CD8-positive, alpha-beta memory T cell (primary cell): ENCODE measurements at regions not wholly inside any gene's neighbourhood (a gene's known extent, or its start where the extent isn't known, plus 50 kb on each side); places are given as distances from the start of the nearest gene placed in this dataset.
A peak's percentile ranks its signal among the peaks of the same experiment; 100 is the strongest.

ENCODE experiments used
- CTCF ChIA-PET: fragments of 350-600 bp; sonication (Branson Sonifier 250); formaldehyde crosslinking; loops from one replicate; lab custom pipeline; 2021; ENCODE audit warnings: antibody characterized with exemption; lab: Charles Lee
- POLR2A ChIA-PET: fragments of 350-600 bp; sonication (Branson Sonifier 250); formaldehyde crosslinking; loops from one replicate; lab custom pipeline; 2021; ENCODE audit warnings: antibody characterized with exemption; lab: Charles Lee
- DNase-seq, 5 donors: peaks; one replicate each; pipeline versions ENCODE4 v3.0.0 to v3.0.0-alpha.2; 2020 to 2022; ENCODE audit warnings: mixed read lengths in 1 of 5
- H3K27ac ChIP-seq: one replicate; pipeline ENCODE4 v1.7.0; 2013; ENCODE audit warnings: low read depth, mild to moderate bottlenecking, low read length, moderate library complexity
- H3K27me3 ChIP-seq: 2 replicates; pipeline ENCODE4 v1.7.0; 2013; ENCODE audit warnings: low read length, mild to moderate bottlenecking; ENCODE audit not compliant: insufficient read depth, poor library complexity, severe bottlenecking
- H3K36me3 ChIP-seq: 2 replicates; pipeline ENCODE4 v1.7.0; 2013; ENCODE audit warnings: mild to moderate bottlenecking, low read length, moderate library complexity; ENCODE audit not compliant: insufficient read depth
- H3K4me1 ChIP-seq: 2 replicates; pipeline ENCODE4 v1.7.0; 2013; ENCODE audit warnings: mild to moderate bottlenecking, low read length, moderate library complexity; ENCODE audit not compliant: insufficient read depth
- H3K4me3 ChIP-seq: 2 replicates; pipeline ENCODE4 v1.7.0; 2013; ENCODE audit warnings: mild to moderate bottlenecking, low read length
- H3K9me3 ChIP-seq: 2 replicates; pipeline ENCODE4 v1.7.0; 2013; ENCODE audit warnings: mild to moderate bottlenecking, low read length
- H3K27ac Mint-ChIP-seq, 8 donors: one replicate each; pipeline ENCODE4 v1.8.0; 2020 to 2021; ENCODE audit warnings: mixed read lengths in 8 of 8, mild to moderate bottlenecking in 6 of 8, inconsistent platforms in 3 of 8, moderate library complexity in 3 of 8
- H3K27me3 Mint-ChIP-seq, 2 donors: one replicate each; pipeline ENCODE4 v1.8.0; 2020 to 2021; ENCODE audit warnings: mixed read lengths in 2 of 2, mild to moderate bottlenecking in 1 of 2, moderate library complexity in 1 of 2
- H3K36me3 Mint-ChIP-seq, 3 donors: one replicate each; pipeline ENCODE4 v1.8.0; 2020 to 2021; ENCODE audit warnings: mixed read lengths in 3 of 3, inconsistent platforms in 1 of 3, mild to moderate bottlenecking in 1 of 3
- H3K4me1 Mint-ChIP-seq, 3 donors: one replicate each; pipeline ENCODE4 v1.8.0; 2020 to 2021; ENCODE audit warnings: mixed read lengths in 3 of 3, inconsistent platforms in 1 of 3, mild to moderate bottlenecking in 1 of 3
- H3K4me3 Mint-ChIP-seq, 7 donors: one replicate each; pipeline ENCODE4 v1.8.0; 2020 to 2021; ENCODE audit warnings: mixed read lengths in 7 of 7, mild to moderate bottlenecking in 6 of 7, moderate library complexity in 4 of 7, inconsistent platforms in 2 of 7
- H3K9me3 Mint-ChIP-seq, 5 donors: one replicate each; pipeline ENCODE4 v1.8.0; 2020 to 2022; ENCODE audit warnings: mixed read lengths in 5 of 5, mild to moderate bottlenecking in 3 of 5, moderate library complexity in 2 of 5, inconsistent platforms in 1 of 5

DNA sequence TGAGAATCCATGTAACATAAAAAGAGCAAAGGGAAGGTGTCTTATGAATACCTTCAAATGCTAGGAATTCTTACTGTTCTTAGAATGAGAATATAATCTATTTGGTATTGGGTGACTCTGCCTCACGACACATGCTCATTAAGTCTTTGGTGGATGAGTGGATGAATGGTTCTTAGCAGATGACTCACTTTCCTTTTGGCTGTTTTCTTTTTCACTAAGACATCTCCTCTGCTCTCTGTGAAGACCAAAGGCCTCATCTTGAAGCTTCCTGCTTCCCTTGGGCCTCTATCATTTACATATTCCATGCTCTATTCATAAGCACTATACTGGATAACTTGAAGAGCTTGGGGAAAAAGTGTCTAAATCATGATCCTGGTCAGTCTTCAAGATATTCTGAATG is 468.1 kb downstream of the SPATA31D1 start:
- H3K4me1 ChIP-seq = no peaks in the 10 kb centered on the region
- POLR2A ChIA-PET = no interaction called here
- H3K4me1 Mint-ChIP-seq = no peaks in the 10 kb centered on the region
- no peak overlapping the region for H3K27ac Mint-ChIP-seq
- no peaks in the 10 kb centered on the region for H3K27me3 Mint-ChIP-seq
- peaks cover 0 to 37% (median 5%) of the 10 kb centered on the region in 5 donors for H3K9me3 Mint-ChIP-seq
- H3K27ac ChIP-seq = no peak overlapping the region
- H3K36me3 Mint-ChIP-seq = peaks cover 0 to 3% (median 0%) of the 10 kb centered on the region in 3 donors
- CTCF ChIA-PET = interaction anchor here (0.6 kb wide), 1 partner anchor 150 kb away, joined by 3 read pairs; no protein-coding TSS in a partner anchor
- H3K36me3 ChIP-seq = no peaks in the 10 kb centered on the region
- no peak for DNase-seq
- no peak overlapping the region for H3K4me3 ChIP-seq
- no peak overlapping the region for H3K4me3 Mint-ChIP-seq
- H3K9me3 ChIP-seq = no peaks in the 10 kb centered on the region
- no peaks in the 10 kb centered on the region for H3K27me3 ChIP-seq

DNA sequence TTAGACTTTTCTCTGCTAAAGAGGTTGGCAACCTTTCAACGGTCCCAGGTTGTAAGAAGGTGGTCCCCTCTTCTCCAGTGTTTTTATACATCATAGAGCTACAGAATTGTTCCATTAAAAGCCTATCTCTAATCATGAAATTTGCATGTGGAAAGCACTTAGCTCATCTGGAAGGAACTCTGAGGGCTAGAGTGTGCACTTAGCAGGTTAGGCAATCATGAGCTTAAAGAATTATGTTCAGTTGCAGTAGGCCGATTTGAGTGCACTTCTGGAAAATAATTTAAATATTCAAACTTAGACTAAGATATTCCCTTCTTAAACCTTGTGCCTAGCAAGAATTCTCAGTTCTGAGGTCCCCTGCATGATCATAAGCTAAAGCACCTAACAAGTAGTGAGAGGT is 468.7 kb downstream of the SPATA31D1 start:
- no peaks in the 10 kb centered on the region for H3K4me1 ChIP-seq
- H3K27ac Mint-ChIP-seq = no peak overlapping the region
- H3K4me1 Mint-ChIP-seq = no peaks in the 10 kb centered on the region
- H3K4me3 ChIP-seq = no peak overlapping the region
- no peak overlapping the region for H3K27ac ChIP-seq
- no peak overlapping the region for H3K4me3 Mint-ChIP-seq
- H3K9me3 ChIP-seq = no peaks in the 10 kb centered on the region
- H3K27me3 ChIP-seq = no peaks in the 10 kb centered on the region
- ChIA-PET CTCF (interaction anchor here (0.6 kb wide), 1 partner anchor 149 kb away, joined by 3 read pairs; no protein-coding TSS in a partner anchor), POLR2A (no interaction called here)
- H3K36me3 Mint-ChIP-seq = peaks cover 0 to 3% (median 0%) of the 10 kb centered on the region in 3 donors
- DNase-seq = no peak
- no peaks in the 10 kb centered on the region for H3K36me3 ChIP-seq
- H3K9me3 Mint-ChIP-seq = peaks cover 0 to 33% (median 2%) of the 10 kb centered on the region in 5 donors
- H3K27me3 Mint-ChIP-seq = no peaks in the 10 kb centered on the region

GRCh38 chr9:82457891-82458290 is 469.3 kb downstream of the SPATA31D1 start:
- H3K4me3 ChIP-seq = no peak overlapping the region
- no peak for DNase-seq
- Mint-ChIP-seq H3K4me3 (no peak overlapping the region), H3K36me3 (peaks cover 0 to 3% (median 0%) of the 10 kb centered on the region in 3 donors), H3K27me3 (no peaks in the 10 kb centered on the region), H3K27ac (no peak overlapping the region), H3K4me1 (no peaks in the 10 kb centered on the region), H3K9me3 (peaks cover 0 to 30% (median 0%) of the 10 kb centered on the region in 5 donors)
- H3K27me3 ChIP-seq = no peaks in the 10 kb centered on the region
- H3K36me3 ChIP-seq = no peaks in the 10 kb centered on the region
- H3K27ac ChIP-seq = no peak overlapping the region
- no peaks in the 10 kb centered on the region for H3K4me1 ChIP-seq
- POLR2A ChIA-PET = no interaction called here
- H3K9me3 ChIP-seq = no peaks in the 10 kb centered on the region
- CTCF ChIA-PET = no interaction called here

DNA sequence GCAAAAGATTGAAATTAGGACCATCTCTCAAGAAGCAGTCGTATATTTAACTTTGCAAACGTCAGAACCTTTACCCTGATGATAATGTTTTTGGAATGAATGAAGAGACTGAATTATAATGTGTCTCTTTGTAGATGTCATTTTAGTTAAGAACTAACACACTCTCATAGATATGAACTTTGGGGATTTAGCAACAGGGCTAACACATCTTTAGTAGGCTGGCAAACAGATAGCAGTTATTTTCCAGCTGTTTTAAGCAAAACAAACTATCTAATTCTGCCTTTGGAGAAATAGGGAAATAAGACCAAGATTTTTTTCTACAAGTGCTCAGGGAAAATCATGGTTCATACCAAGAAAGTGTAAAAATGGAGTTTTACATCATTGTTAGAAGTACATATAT is 469.7 kb downstream of the SPATA31D1 start:
- H3K36me3 Mint-ChIP-seq = peaks cover 0 to 3% (median 0%) of the 10 kb centered on the region in 3 donors
- no peaks in the 10 kb centered on the region for H3K27me3 Mint-ChIP-seq
- DNase-seq = no peak
- POLR2A ChIA-PET = no interaction called here
- CTCF ChIA-PET = no interaction called here
- Histone ChIP-seq H3K4me1 (no peaks in the 10 kb centered on the region), H3K4me3 (no peak overlapping the region), H3K9me3 (no peaks in the 10 kb centered on the region), H3K27me3 (no peaks in the 10 kb centered on the region), H3K36me3 (no peaks in the 10 kb centered on the region), H3K27ac (no peak overlapping the region)
- H3K4me3 Mint-ChIP-seq = no peak overlapping the region
- no peaks in the 10 kb centered on the region for H3K4me1 Mint-ChIP-seq
- H3K27ac Mint-ChIP-seq = no peak overlapping the region
- H3K9me3 Mint-ChIP-seq = peaks cover 0 to 30% (median 0%) of the 10 kb centered on the region in 5 donors

DNA sequence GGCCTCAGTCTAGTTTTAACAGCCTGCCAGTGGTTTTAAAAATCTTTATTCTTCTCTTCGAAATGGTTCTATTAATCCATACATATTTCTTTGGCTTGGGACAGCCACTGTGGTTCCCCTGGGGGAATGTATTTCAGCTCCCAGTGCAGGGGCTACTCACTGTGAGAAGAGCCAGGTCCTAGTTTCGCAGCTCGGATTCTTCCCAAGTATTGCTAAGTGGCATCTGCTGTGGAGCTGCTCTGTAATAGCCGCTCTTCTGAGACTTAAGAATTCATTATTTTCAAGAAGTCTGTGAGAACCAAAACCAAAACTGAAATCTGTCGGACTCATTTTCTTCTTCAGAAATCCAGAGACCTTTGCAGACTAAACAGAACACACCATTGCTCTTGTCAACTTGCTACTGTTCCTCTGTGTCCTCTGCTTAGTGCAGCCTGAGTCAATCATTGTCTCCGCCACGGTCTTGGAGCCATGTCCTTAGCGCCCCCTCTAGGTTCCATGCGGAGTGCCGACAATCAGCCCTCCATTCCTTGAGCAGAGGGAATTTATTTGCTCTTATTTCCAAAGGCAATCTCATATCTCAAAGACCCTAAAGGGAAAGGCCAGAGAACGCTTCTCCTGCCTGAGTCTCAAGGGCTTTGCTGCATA is 478.2 kb downstream of the SPATA31D1 start:
- Mint-ChIP-seq H3K27ac (no peak overlapping the region), H3K9me3 (peaks cover 0 to 14% (median 8%) of the 10 kb centered on the region in 5 donors), H3K4me3 (no peak overlapping the region), H3K4me1 (no peaks in the 10 kb centered on the region), H3K27me3 (no peaks in the 10 kb centered on the region), H3K36me3 (no peaks in the 10 kb centered on the region)
- no peak for DNase-seq
- CTCF ChIA-PET = no interaction called here
- no peaks in the 10 kb centered on the region for H3K27me3 ChIP-seq
- no peaks in the 10 kb centered on the region for H3K36me3 ChIP-seq
- POLR2A ChIA-PET = no interaction called here
- H3K4me1 ChIP-seq = no peaks in the 10 kb centered on the region
- no peak overlapping the region for H3K27ac ChIP-seq
- no peak overlapping the region for H3K4me3 ChIP-seq
- no peaks in the 10 kb centered on the region for H3K9me3 ChIP-seq

- no peaks in the 10 kb centered on the region for H3K36me3 ChIP-seq
- H3K4me3 Mint-ChIP-seq = no peak overlapping the region
- CTCF ChIA-PET = no interaction called here
- peaks cover 0 to 16% (median 7%) of the 10 kb centered on the region in 5 donors for H3K9me3 Mint-ChIP-seq
- no peak overlapping the region for H3K27ac ChIP-seq
- no peak for DNase-seq
- H3K27me3 Mint-ChIP-seq = no peaks in the 10 kb centered on the region
- no peak overlapping the region for H3K27ac Mint-ChIP-seq
- H3K36me3 Mint-ChIP-seq = no peaks in the 10 kb centered on the region
- POLR2A ChIA-PET = no interaction called here
- no peaks in the 10 kb centered on the region for H3K4me1 ChIP-seq
- no peak overlapping the region for H3K4me3 ChIP-seq
- H3K4me1 Mint-ChIP-seq = no peaks in the 10 kb centered on the region
- no peaks in the 10 kb centered on the region for H3K27me3 ChIP-seq
- no peaks in the 10 kb centered on the region for H3K9me3 ChIP-seq
These were observed 478.9 kb downstream of the SPATA31D1 start for GRCh38 chr9:82467436-82467835.

- Histone ChIP-seq H3K36me3 (no peaks in the 10 kb centered on the region), H3K27me3 (no peaks in the 10 kb centered on the region), H3K27ac (no peak overlapping the region), H3K9me3 (no peaks in the 10 kb centered on the region), H3K4me1 (no peaks in the 10 kb centered on the region), H3K4me3 (no peak overlapping the region)
- H3K27ac Mint-ChIP-seq = peak overlapping the region in 1 of 8 donors; percentile 56
- ChIA-PET CTCF (no interaction called here), POLR2A (no interaction called here)
- no peaks in the 10 kb centered on the region for H3K4me1 Mint-ChIP-seq
- no peak overlapping the region for H3K4me3 Mint-ChIP-seq
- H3K36me3 Mint-ChIP-seq = no peaks in the 10 kb centered on the region
- no peaks in the 10 kb centered on the region for H3K27me3 Mint-ChIP-seq
- H3K9me3 Mint-ChIP-seq = peaks cover 0 to 17% (median 2%) of the 10 kb centered on the region in 5 donors
- DNase-seq = no peak
These were observed 485.7 kb downstream of the SPATA31D1 start for GRCh38 chr9:82474235-82474634.

- POLR2A ChIA-PET = no interaction called here
These were observed 487.2 kb downstream of the SPATA31D1 start for GRCh38 chr9:82475584-82476301.

More at GRCh38 chr9:82475584-82476301, 487.2 kb downstream of the SPATA31D1 start:
- CTCF ChIA-PET = interaction anchor here (1.3 kb wide), 1 partner anchor 11 kb away, joined by 3 read pairs; no protein-coding TSS in a partner anchor
- H3K27ac ChIP-seq = no peak overlapping the region
- H3K36me3 ChIP-seq = no peaks in the 10 kb centered on the region
- H3K4me1 ChIP-seq = no peaks in the 10 kb centered on the region
- Mint-ChIP-seq H3K4me1 (no peaks in the 10 kb centered on the region), H3K27me3 (no peaks in the 10 kb centered on the region), H3K9me3 (peaks cover 0 to 17% (median 0%) of the 10 kb centered on the region in 5 donors), H3K36me3 (no peaks in the 10 kb centered on the region), H3K4me3 (no peak overlapping the region), H3K27ac (no peak overlapping the region)
- no peak for DNase-seq
- H3K27me3 ChIP-seq = no peaks in the 10 kb centered on the region
- no peaks in the 10 kb centered on the region for H3K9me3 ChIP-seq
- H3K4me3 ChIP-seq = no peak overlapping the region
